GM21619 (cell line): ENCODE measurements at regions not wholly inside any gene's neighbourhood (a gene's known extent, or its start where the extent isn't known, plus 50 kb on each side); places are given as distances from the start of the nearest gene placed in this dataset.
"Not testable (repeated sequence)": the region's sequence is repeated elsewhere in the genome, so short reads cannot be mapped to it uniquely, and the experiment has no call there.

Source experiments
- ATAC-seq: cut with Tn5 transposase; IDR thresholded peaks from one replicate; pipeline ENCODE4 v1.9.1; 2021; ENCODE audit not compliant: unreplicated experiment

GRCh38 chr20:51189814-51190782, 167.2 kb upstream of the KCNG1 start:
- ATAC-seq = no peak

GRCh38 chr20:51188941-51189340, 166.0 kb upstream of the KCNG1 start:
- no peak for ATAC-seq

GRCh38 chr20:51187261-51187660, 164.4 kb upstream of the KCNG1 start:
- ATAC-seq = no peak

- ATAC-seq = no peak
These were observed 163.0 kb upstream of the KCNG1 start for GRCh38 chr20:51185861-51186260.

GRCh38 chr20:51185277-51185676, 162.4 kb upstream of the KCNG1 start:
- no peak for ATAC-seq

- ATAC-seq = no peak
These were observed 161.4 kb upstream of the KCNG1 start for GRCh38 chr20:51184289-51184688.

GRCh38 chr20:51183451-51183850, 160.5 kb upstream of the KCNG1 start:
- no peak for ATAC-seq

GRCh38 chr20:51182571-51182970, 159.7 kb upstream of the KCNG1 start:
- ATAC-seq = no peak

- no peak for ATAC-seq
These were observed 155.2 kb upstream of the KCNG1 start for GRCh38 chr20:51178153-51178552.

GRCh38 chr20:51176876-51177275, 154.0 kb upstream of the KCNG1 start:
- ATAC-seq = no peak

GRCh38 chr20:51176446-51176845, 153.5 kb upstream of the KCNG1 start:
- no peak for ATAC-seq

GRCh38 chr20:51175724-51176123, 152.8 kb upstream of the KCNG1 start:
- ATAC-seq = no peak

- ATAC-seq = no peak
These were observed 152.2 kb upstream of the KCNG1 start for GRCh38 chr20:51175156-51175555.

GRCh38 chr20:51174536-51174935, 151.6 kb upstream of the KCNG1 start:
- ATAC-seq = no peak

GRCh38 chr20:51172558-51173428, 149.9 kb upstream of the KCNG1 start:
- ATAC-seq = no peak

GRCh38 chr20:51171141-51171540, 148.2 kb upstream of the KCNG1 start:
- no peak for ATAC-seq

GRCh38 chr20:51169813-51170212, 146.9 kb upstream of the KCNG1 start:
- no peak for ATAC-seq

GRCh38 chr20:51167911-51168310, 145.0 kb upstream of the KCNG1 start:
- not testable (repeated sequence) for ATAC-seq

GRCh38 chr20:51166489-51166888, 143.6 kb upstream of the KCNG1 start:
- ATAC-seq = no peak

- ATAC-seq = no peak
These were observed 142.2 kb upstream of the KCNG1 start for GRCh38 chr20:51165131-51165530.

GRCh38 chr20:51164731-51165130, 141.8 kb upstream of the KCNG1 start:
- no peak for ATAC-seq
